OCI-LY7 (cell line): ENCODE measurements at regions not wholly inside any gene's neighbourhood (a gene's known extent, or its start where the extent isn't known, plus 50 kb on each side); places are given as distances from the start of the nearest gene placed in this dataset.

ENCODE experiments used
- BruUV-seq: library from RNA; stranded (reverse); fragments of 400-500 nt; replicated peaks from 2 replicates; lab custom pipeline; 2021; lab: Mats Ljungman, UMichigan
- CTCF ChIA-PET: fragments of 300-600 bp; sonication (Branson Sonifier 250); formaldehyde crosslinking; loops from one replicate; lab custom pipeline; 2022; ENCODE audit warnings: antibody characterized with exemption; ENCODE audit not compliant: unreplicated experiment; lab: Charles Lee
- POLR2A ChIA-PET: fragments of 300-600 bp; sonication (Branson Sonifier 250); formaldehyde crosslinking; loops from one replicate; lab custom pipeline; 2022; ENCODE audit warnings: antibody characterized with exemption; lab: Charles Lee
- DNase-seq: peaks from one replicate; pipeline ENCODE4 v3.0.0-alpha.2; 2015; ENCODE audit warnings: low spot score
- H2AFZ ChIP-seq: fragments of 200-600 bp; sonication (generic), shearing (Covaris generic); 2 replicates; pipeline ENCODE4 v1.6.1; 2014; ENCODE audit warnings: mild to moderate bottlenecking, antibody characterized with exemption, low read length, moderate library complexity
- H3K27ac ChIP-seq: fragments of 200-600 bp; sonication (generic); 2 replicates; pipeline ENCODE4 v1.5.1; 2014; ENCODE audit warnings: mixed run types, low read depth, mild to moderate bottlenecking, moderate library complexity, low read length, inconsistent platforms; ENCODE audit not compliant: poor library complexity, severe bottlenecking
- H3K36me3 ChIP-seq: fragments of 200-600 bp; sonication (generic); 2 replicates; pipeline ENCODE4 v1.6.1; 2014; ENCODE audit warnings: mild to moderate bottlenecking, antibody characterized with exemption, low read length, moderate library complexity, mixed read lengths; ENCODE audit not compliant: insufficient read depth
- H3K4me1 ChIP-seq: fragments of 200-600 bp; sonication (generic); 2 replicates; pipeline ENCODE4 v1.5.1; 2014; ENCODE audit warnings: mild to moderate bottlenecking, low read length; ENCODE audit not compliant: insufficient read depth, poor library complexity, severe bottlenecking
- H3K4me2 ChIP-seq: fragments of 200-600 bp; sonication (generic); 2 replicates; pipeline ENCODE4 v1.6.1; 2014; ENCODE audit warnings: mild to moderate bottlenecking, low read length
- H3K4me3 ChIP-seq: fragments of 200-600 bp; sonication (generic); 2 replicates; pipeline ENCODE4 v1.5.1; 2014; ENCODE audit warnings: mild to moderate bottlenecking, low read depth, low read length; ENCODE audit not compliant: poor library complexity, severe bottlenecking
- H3K79me2 ChIP-seq: fragments of 200-600 bp; sonication (generic); 2 replicates; pipeline ENCODE4 v1.6.1; 2016; ENCODE audit warnings: low read depth, mild to moderate bottlenecking, low read length, moderate library complexity, mixed read lengths; ENCODE audit not compliant: insufficient read depth
- H3K9me2 ChIP-seq: fragments of 200-600 bp; sonication (generic); 2 replicates; pipeline ENCODE4 v1.6.1; 2016; ENCODE audit warnings: mild to moderate bottlenecking, low read length, mixed read lengths; ENCODE audit not compliant: insufficient read depth
- H3K9me3 ChIP-seq: fragments of 200-600 bp; sonication (generic); 2 replicates; pipeline ENCODE4 v1.6.1; 2014; ENCODE audit warnings: mild to moderate bottlenecking, mixed run types, low read length, mixed read lengths
- H4K20me1 ChIP-seq: fragments of 200-600 bp; sonication (generic); 2 replicates; pipeline ENCODE4 v1.6.1; 2014; ENCODE audit warnings: mild to moderate bottlenecking, antibody characterized with exemption, low read length, moderate library complexity, mixed read lengths; ENCODE audit not compliant: insufficient read depth
- CTCF ChIP-seq: fragments of 200-600 bp; sonication (generic); conservative IDR thresholded peaks from 2 replicates; pipeline ENCODE4 v1.5.1; 2014; ENCODE audit warnings: mild to moderate bottlenecking, antibody characterized with exemption, low read length, moderate library complexity, mixed read lengths
- EZH2phosphoT487 ChIP-seq: fragments of 200-600 bp; sonication (generic); IDR thresholded peaks from 2 replicates; pipeline ENCODE4 v1.6.1; 2018; ENCODE audit warnings: low read depth, borderline replicate concordance, mild to moderate bottlenecking, mixed run types, antibody characterized with exemption, low read length, moderate library complexity, mixed read lengths
- intact Hi-C: fragments of 100-400 bp; cut with micrococcal nuclease; formaldehyde crosslinking; loops from one replicate; pipeline ENCODE4 v1.10.0; 2022; ENCODE audit not compliant: unreplicated experiment

- no peak for TF ChIP-seq CTCF
- TF ChIP-seq EZH2phosphoT487, result no peak
- Histone ChIP-seq H3K9me3 (no peaks in the 10 kb centered on the region), H3K36me3 (no peaks in the 10 kb centered on the region), H3K27ac (no peak overlapping the region), H3K4me1 (no peaks in the 10 kb centered on the region), H3K4me2 (no peak overlapping the region), H3K79me2 (no peaks in the 10 kb centered on the region), H2AFZ (no peak overlapping the region), H3K4me3 (no peak overlapping the region), H4K20me1 (no peaks in the 10 kb centered on the region), H3K9me2 (no peaks in the 10 kb centered on the region)
- CTCF ChIA-PET, result no interaction called here
- intact Hi-C loops, result no loop called here
- POLR2A ChIA-PET, result interaction anchor here (1.3 kb wide), 1 partner anchor 10 kb away, joined by 3 read pairs; no protein-coding TSS in a partner anchor
- DNase-seq, result no peak
- BruUV-seq, result no TSS peak
Measured at GRCh38 chr18:28903306-28903705, 726.4 kb upstream of the CDH2 start.

- POLR2A ChIA-PET, result no interaction called here
- Histone ChIP-seq H3K4me3 (no peak overlapping the region), H3K36me3 (no peaks in the 10 kb centered on the region), H3K4me1 (no peaks in the 10 kb centered on the region), H4K20me1 (no peaks in the 10 kb centered on the region), H3K9me2 (no peaks in the 10 kb centered on the region), H2AFZ (no peak overlapping the region), H3K4me2 (no peak overlapping the region), H3K79me2 (no peaks in the 10 kb centered on the region), H3K9me3 (no peaks in the 10 kb centered on the region), H3K27ac (no peak overlapping the region)
- intact Hi-C loops, result no loop called here
- DNase-seq, result no peak
- CTCF ChIA-PET, result no interaction called here
- BruUV-seq, result no TSS peak
- no peak for TF ChIP-seq CTCF
- no peak for TF ChIP-seq EZH2phosphoT487
Measured at GRCh38 chr18:28890791-28891190, 713.9 kb upstream of the CDH2 start.

- no TSS peak for BruUV-seq
- Histone ChIP-seq H3K9me3 (no peaks in the 10 kb centered on the region), H3K36me3 (no peaks in the 10 kb centered on the region), H3K4me3 (no peak overlapping the region), H2AFZ (no peak overlapping the region), H3K79me2 (no peaks in the 10 kb centered on the region), H3K9me2 (no peaks in the 10 kb centered on the region), H4K20me1 (no peaks in the 10 kb centered on the region), H3K27ac (no peak overlapping the region), H3K4me2 (no peak overlapping the region), H3K4me1 (no peaks in the 10 kb centered on the region)
- ChIA-PET CTCF (no interaction called here), POLR2A (no interaction called here)
- intact Hi-C loops, result no loop called here
- TF ChIP-seq CTCF, result no peak
- DNase-seq, result no peak
Measured at GRCh38 chr18:28884304-28884703, 707.4 kb upstream of the CDH2 start.
